ENCODE measurements at regions not wholly inside any gene's neighbourhood (a gene's known extent, or its start where the extent isn't known, plus 50 kb on each side); places are given as distances from the start of the nearest gene placed in this dataset.
"Not testable (repeated sequence)": the region's sequence is repeated elsewhere in the genome, so short reads cannot be mapped to it uniquely, and the experiment has no call there.

GRCh38 chr21:7933923-7934322 is 2587.5 kb upstream of the TPTE start:
- Histone ChIP-seq H3K4me3 (no peak overlapping the region), H3K4me1 (ENCODE audit: low read depth) (no peaks in the 10 kb centered on the region), H3K36me3 (ENCODE audit: low read depth) (no peaks in the 10 kb centered on the region), H3K9me3 (no peaks in the 10 kb centered on the region)
- DNase-seq (no peak), ATAC-seq (no peak)
- intact Hi-C loops (cut with DNase I, micrococcal nuclease): no loop called here
- TF ChIP-seq CTCF (IDR thresholded peaks at IDR 0.05): no peak

GRCh38 chr21:7937297-7937696 is 2584.1 kb upstream of the TPTE start:
- DNase-seq; H3K9me3 ChIP-seq; intact Hi-C loops (cut with DNase I, micrococcal nuclease); H3K4me3 ChIP-seq; H3K36me3 ChIP-seq (ENCODE audit: low read depth); ATAC-seq; H3K4me1 ChIP-seq (ENCODE audit: low read depth): not testable (repeated sequence)

GRCh38 chr21:7938223-7938622 is 2583.2 kb upstream of the TPTE start:
- DNase-seq; H3K9me3 ChIP-seq; H3K4me3 ChIP-seq; H3K36me3 ChIP-seq (ENCODE audit: low read depth); H3K4me1 ChIP-seq (ENCODE audit: low read depth); intact Hi-C loops (cut with DNase I, micrococcal nuclease); ATAC-seq: not testable (repeated sequence)

GRCh38 chr21:7941432-7941831 is 2580.0 kb upstream of the TPTE start:
- H3K9me3 ChIP-seq; ATAC-seq; H3K36me3 ChIP-seq (ENCODE audit: low read depth); intact Hi-C loops (cut with DNase I, micrococcal nuclease); DNase-seq; H3K4me3 ChIP-seq; H3K4me1 ChIP-seq (ENCODE audit: low read depth): not testable (repeated sequence)

- H3K4me3 ChIP-seq; DNase-seq; H3K36me3 ChIP-seq (ENCODE audit: low read depth); intact Hi-C loops (cut with DNase I, micrococcal nuclease); H3K4me1 ChIP-seq (ENCODE audit: low read depth); ATAC-seq: not testable (repeated sequence)
- peaks cover 15% of the 10 kb centered on the region for H3K9me3 ChIP-seq
These were observed 2579.2 kb upstream of the TPTE start for GRCh38 chr21:7942219-7942618.

GRCh38 chr21:7943534-7943933 is 2577.8 kb upstream of the TPTE start:
- peaks cover 27% of the 10 kb centered on the region for H3K9me3 ChIP-seq

GRCh38 chr21:7947422-7947821 is 2574.0 kb upstream of the TPTE start:
- intact Hi-C loops (cut with DNase I, micrococcal nuclease): no loop called here
- peaks cover 66% of the 10 kb centered on the region for H3K9me3 ChIP-seq
- no peak for TF ChIP-seq CTCF (IDR thresholded peaks at IDR 0.05)
- H3K4me3 ChIP-seq: no peak overlapping the region
- no peaks in the 10 kb centered on the region for H3K4me1 ChIP-seq (ENCODE audit: low read depth)
- ATAC-seq: no peak
- no peak for DNase-seq
- H3K36me3 ChIP-seq (ENCODE audit: low read depth): no peaks in the 10 kb centered on the region

More at GRCh38 chr21:7943534-7943933, 2577.8 kb upstream of the TPTE start:
- intact Hi-C loops (cut with DNase I, micrococcal nuclease); H3K36me3 ChIP-seq (ENCODE audit: low read depth); H3K4me3 ChIP-seq; ATAC-seq; H3K4me1 ChIP-seq (ENCODE audit: low read depth); DNase-seq: not testable (repeated sequence)

- ATAC-seq; H3K4me3 ChIP-seq; intact Hi-C loops (cut with DNase I, micrococcal nuclease); H3K36me3 ChIP-seq (ENCODE audit: low read depth); DNase-seq; H3K4me1 ChIP-seq (ENCODE audit: low read depth): not testable (repeated sequence)
- peaks cover 79% of the 10 kb centered on the region for H3K9me3 ChIP-seq
These were observed 2572.7 kb upstream of the TPTE start for GRCh38 chr21:7948727-7949126.

GRCh38 chr21:7949882-7950281 is 2571.5 kb upstream of the TPTE start:
- H3K4me1 ChIP-seq (ENCODE audit: low read depth); DNase-seq; ATAC-seq; H3K36me3 ChIP-seq (ENCODE audit: low read depth); intact Hi-C loops (cut with DNase I, micrococcal nuclease); H3K4me3 ChIP-seq: not testable (repeated sequence)
- peaks cover 91% of the 10 kb centered on the region for H3K9me3 ChIP-seq

All from mucosa of descending colon (tissue), 3 donors.